Forelimb muscle (tissue), 1 donor: ENCODE measurements at regions not wholly inside any gene's neighbourhood (a gene's known extent, or its start where the extent isn't known, plus 50 kb on each side); places are given as distances from the start of the nearest gene placed in this dataset.
"Not testable (repeated sequence)": the region's sequence is repeated elsewhere in the genome, so short reads cannot be mapped to it uniquely, and the experiment has no call there.

ENCODE experiments used
- DNase-seq: peaks from one replicate; pipeline ENCODE4 v3.0.0-alpha.2; 2013; ENCODE audit warnings: low read depth

- no peak for DNase-seq
These were observed 204.5 kb upstream of the PRDM1 start for GRCh38 chr6:105881608-105882007.

GRCh38 chr6:105880030-105880492 lies 206.1 kb upstream of the PRDM1 start:
- DNase-seq, result no peak

GRCh38 chr6:105879146-105879545 lies 207.0 kb upstream of the PRDM1 start:
- DNase-seq, result no peak

GRCh38 chr6:105875974-105876640 lies 210.0 kb upstream of the PRDM1 start:
- no peak for DNase-seq

GRCh38 chr6:105874835-105875626 lies 211.1 kb upstream of the PRDM1 start:
- DNase-seq, result no peak

- DNase-seq, result no peak
These were observed 212.3 kb upstream of the PRDM1 start for GRCh38 chr6:105873799-105874198.

GRCh38 chr6:105873211-105873704 lies 212.9 kb upstream of the PRDM1 start:
- no peak for DNase-seq

GRCh38 chr6:105872249-105872648 lies 213.9 kb upstream of the PRDM1 start:
- DNase-seq, result no peak

- no peak for DNase-seq
These were observed 214.6 kb upstream of the PRDM1 start for GRCh38 chr6:105871542-105871941.

GRCh38 chr6:105869835-105870440 lies 216.2 kb upstream of the PRDM1 start:
- no peak for DNase-seq

- DNase-seq, result no peak
These were observed 217.2 kb upstream of the PRDM1 start for GRCh38 chr6:105868823-105869460.

- no peak for DNase-seq
These were observed 218.3 kb upstream of the PRDM1 start for GRCh38 chr6:105867821-105868220.

- no peak for DNase-seq
These were observed 218.9 kb upstream of the PRDM1 start for GRCh38 chr6:105867277-105867676.

GRCh38 chr6:105862936-105863607 lies 223.1 kb upstream of the PRDM1 start:
- DNase-seq, result no peak

- not testable (repeated sequence) for DNase-seq
These were observed 225.2 kb upstream of the PRDM1 start for GRCh38 chr6:105860927-105861326.

GRCh38 chr6:105859457-105859856 lies 226.7 kb upstream of the PRDM1 start:
- no peak for DNase-seq

- not testable (repeated sequence) for DNase-seq
These were observed 227.5 kb upstream of the PRDM1 start for GRCh38 chr6:105858639-105859038.

GRCh38 chr6:105855433-105855832 lies 230.7 kb upstream of the PRDM1 start:
- no peak for DNase-seq

- DNase-seq, result not testable (repeated sequence)
These were observed 232.2 kb upstream of the PRDM1 start for GRCh38 chr6:105853979-105854378.

- no peak for DNase-seq
These were observed 234.5 kb upstream of the PRDM1 start for GRCh38 chr6:105851606-105852005.

GRCh38 chr6:105851113-105851580 lies 235.0 kb upstream of the PRDM1 start:
- DNase-seq, result no peak
